ENCODE measurements at regions not wholly inside any gene's neighbourhood (a gene's known extent, or its start where the extent isn't known, plus 50 kb on each side); places are given as distances from the start of the nearest gene placed in this dataset.
"Not testable (repeated sequence)": the region's sequence is repeated elsewhere in the genome, so short reads cannot be mapped to it uniquely, and the experiment has no call there.

GRCh38 chr4:9611101-9611500 lies 166.9 kb downstream of the DEFB131A start:
- Mint-ChIP-seq H3K27ac (ENCODE audit: unreplicated experiment) (no peak overlapping the region), H3K4me3 (ENCODE audit: unreplicated experiment) (no peak overlapping the region), H3K4me1 (ENCODE audit: unreplicated experiment) (no peaks in the 10 kb centered on the region), H3K27me3 (ENCODE audit: unreplicated experiment) (no peaks in the 10 kb centered on the region), H3K9me3 (ENCODE audit: unreplicated experiment) (peaks cover 17% of the 10 kb centered on the region), H3K36me3 (ENCODE audit: unreplicated experiment) (no peaks in the 10 kb centered on the region)
- TF ChIP-seq CTCF (IDR thresholded peaks at IDR 0.05), result no peak
- DNase-seq (ENCODE audit: extremely low spot score, unreplicated experiment), result no peak

DNA sequence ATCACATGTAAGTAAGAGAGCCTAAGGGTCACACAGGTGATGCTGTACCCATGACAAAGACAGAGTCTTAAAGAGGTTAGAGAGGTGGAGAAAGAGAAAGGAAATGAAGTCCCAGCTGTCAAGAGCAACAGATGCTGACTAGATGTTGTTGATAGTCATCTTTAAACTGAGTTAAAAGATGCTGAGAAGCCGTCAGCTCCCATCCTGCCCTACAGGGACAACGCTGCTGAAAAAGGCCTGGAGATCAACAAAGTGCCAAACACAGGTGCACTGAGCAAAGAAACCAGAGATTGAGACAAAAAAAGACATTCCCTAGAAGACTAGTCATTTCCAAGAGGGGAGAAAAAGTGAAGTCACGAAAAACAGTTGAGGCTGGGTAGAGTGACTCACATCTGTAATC lies 145.0 kb upstream of the DRD5 start:
- peaks cover 19% of the 10 kb centered on the region for H3K9me3 Mint-ChIP-seq (ENCODE audit: unreplicated experiment)
- not testable (repeated sequence) for DNase-seq (ENCODE audit: extremely low spot score, unreplicated experiment); H3K4me3 Mint-ChIP-seq (ENCODE audit: unreplicated experiment); H3K27ac Mint-ChIP-seq (ENCODE audit: unreplicated experiment); H3K36me3 Mint-ChIP-seq (ENCODE audit: unreplicated experiment); H3K4me1 Mint-ChIP-seq (ENCODE audit: unreplicated experiment); H3K27me3 Mint-ChIP-seq (ENCODE audit: unreplicated experiment)

- not testable (repeated sequence) for H3K9me3 Mint-ChIP-seq (ENCODE audit: unreplicated experiment); H3K4me1 Mint-ChIP-seq (ENCODE audit: unreplicated experiment); H3K27me3 Mint-ChIP-seq (ENCODE audit: unreplicated experiment); DNase-seq (ENCODE audit: extremely low spot score, unreplicated experiment); H3K27ac Mint-ChIP-seq (ENCODE audit: unreplicated experiment); H3K36me3 Mint-ChIP-seq (ENCODE audit: unreplicated experiment); H3K4me3 Mint-ChIP-seq (ENCODE audit: unreplicated experiment)
- TF ChIP-seq CTCF (IDR thresholded peaks at IDR 0.05), result peak; percentile 42
These were observed 121.8 kb upstream of the DRD5 start for GRCh38 chr4:9659678-9660077.

DNA sequence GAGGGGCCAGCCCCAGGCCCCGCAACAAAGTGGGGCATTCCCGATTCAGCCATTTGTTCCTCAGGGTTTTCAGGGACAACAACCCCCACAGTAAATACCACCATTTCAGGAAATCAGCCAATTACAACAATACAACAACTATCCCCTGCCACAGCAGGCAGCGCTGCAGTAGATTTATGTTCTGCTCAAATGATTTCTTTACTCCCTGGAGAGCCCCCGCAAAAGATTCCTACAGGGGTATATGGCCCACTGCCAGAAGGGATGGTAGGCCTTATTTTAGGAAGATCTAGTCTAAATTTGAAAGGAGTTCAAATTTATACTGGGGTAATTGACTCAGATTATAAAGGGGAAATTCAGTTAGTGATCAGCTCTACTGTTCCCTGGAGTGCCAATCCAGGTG lies 120.5 kb upstream of the DRD5 start:
- H3K36me3 Mint-ChIP-seq (ENCODE audit: unreplicated experiment); DNase-seq (ENCODE audit: extremely low spot score, unreplicated experiment); H3K9me3 Mint-ChIP-seq (ENCODE audit: unreplicated experiment); H3K27me3 Mint-ChIP-seq (ENCODE audit: unreplicated experiment); H3K4me1 Mint-ChIP-seq (ENCODE audit: unreplicated experiment); H3K27ac Mint-ChIP-seq (ENCODE audit: unreplicated experiment); H3K4me3 Mint-ChIP-seq (ENCODE audit: unreplicated experiment): not testable (repeated sequence)

DNA sequence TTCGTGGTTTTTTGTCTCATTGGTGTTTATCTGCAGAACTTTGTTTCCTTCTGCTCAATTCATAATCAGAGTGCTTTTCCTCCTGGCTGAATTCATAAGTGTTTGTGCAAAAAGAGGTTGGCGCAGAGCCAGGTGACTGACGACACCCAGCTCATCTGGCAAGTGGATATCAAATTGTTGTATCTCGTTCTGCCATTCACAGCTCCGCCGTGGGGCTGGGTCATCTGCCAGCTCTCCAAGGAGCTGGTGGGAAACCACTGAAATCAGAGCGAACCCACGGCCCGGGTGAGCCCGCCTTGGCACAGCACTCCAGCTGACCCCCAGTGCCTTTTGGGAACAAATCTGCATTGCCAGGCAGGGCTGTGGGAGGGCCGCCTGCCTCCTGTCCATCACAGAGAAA lies 110.7 kb upstream of the DRD5 start:
- DNase-seq (ENCODE audit: extremely low spot score, unreplicated experiment); H3K9me3 Mint-ChIP-seq (ENCODE audit: unreplicated experiment); H3K27me3 Mint-ChIP-seq (ENCODE audit: unreplicated experiment); H3K4me1 Mint-ChIP-seq (ENCODE audit: unreplicated experiment); H3K4me3 Mint-ChIP-seq (ENCODE audit: unreplicated experiment); H3K36me3 Mint-ChIP-seq (ENCODE audit: unreplicated experiment); H3K27ac Mint-ChIP-seq (ENCODE audit: unreplicated experiment): not testable (repeated sequence)

- not testable (repeated sequence) for H3K4me1 Mint-ChIP-seq (ENCODE audit: unreplicated experiment); H3K9me3 Mint-ChIP-seq (ENCODE audit: unreplicated experiment); H3K27me3 Mint-ChIP-seq (ENCODE audit: unreplicated experiment); DNase-seq (ENCODE audit: extremely low spot score, unreplicated experiment); H3K27ac Mint-ChIP-seq (ENCODE audit: unreplicated experiment); H3K4me3 Mint-ChIP-seq (ENCODE audit: unreplicated experiment); H3K36me3 Mint-ChIP-seq (ENCODE audit: unreplicated experiment)
These were observed 104.1 kb upstream of the DRD5 start for GRCh38 chr4:9677357-9677756.

GRCh38 chr4:9679704-9680478 lies 101.5 kb upstream of the DRD5 start:
- Mint-ChIP-seq H3K36me3 (ENCODE audit: unreplicated experiment) (no peaks in the 10 kb centered on the region), H3K9me3 (ENCODE audit: unreplicated experiment) (peaks cover 4% of the 10 kb centered on the region), H3K4me3 (ENCODE audit: unreplicated experiment) (no peak overlapping the region), H3K27me3 (ENCODE audit: unreplicated experiment) (no peaks in the 10 kb centered on the region), H3K27ac (ENCODE audit: unreplicated experiment) (no peak overlapping the region), H3K4me1 (ENCODE audit: unreplicated experiment) (no peaks in the 10 kb centered on the region)
- no peak for DNase-seq (ENCODE audit: extremely low spot score, unreplicated experiment)
- no peak for TF ChIP-seq CTCF (IDR thresholded peaks at IDR 0.05)

DNA sequence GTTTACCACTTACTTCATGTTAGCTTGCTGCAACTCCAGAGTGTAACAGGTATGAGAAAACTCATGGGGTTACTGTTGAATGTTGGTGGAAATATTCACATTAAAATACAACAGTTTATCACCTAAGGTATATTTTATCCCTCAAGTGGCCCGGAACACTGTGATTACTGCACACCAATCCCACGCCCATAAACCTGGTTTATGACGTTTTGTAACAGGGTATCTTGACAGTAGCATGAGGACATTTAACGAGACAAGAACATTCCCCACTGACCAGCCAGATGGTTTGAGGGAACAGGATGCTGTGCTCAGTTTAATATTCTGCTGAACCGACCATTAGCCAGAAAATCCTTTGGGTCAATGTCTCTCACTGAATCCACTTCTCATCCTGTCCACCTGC lies 98.3 kb upstream of the DRD5 start:
- not testable (repeated sequence) for H3K27ac Mint-ChIP-seq (ENCODE audit: unreplicated experiment); H3K9me3 Mint-ChIP-seq (ENCODE audit: unreplicated experiment); H3K4me1 Mint-ChIP-seq (ENCODE audit: unreplicated experiment); H3K27me3 Mint-ChIP-seq (ENCODE audit: unreplicated experiment); DNase-seq (ENCODE audit: extremely low spot score, unreplicated experiment); H3K36me3 Mint-ChIP-seq (ENCODE audit: unreplicated experiment); H3K4me3 Mint-ChIP-seq (ENCODE audit: unreplicated experiment)

DNA sequence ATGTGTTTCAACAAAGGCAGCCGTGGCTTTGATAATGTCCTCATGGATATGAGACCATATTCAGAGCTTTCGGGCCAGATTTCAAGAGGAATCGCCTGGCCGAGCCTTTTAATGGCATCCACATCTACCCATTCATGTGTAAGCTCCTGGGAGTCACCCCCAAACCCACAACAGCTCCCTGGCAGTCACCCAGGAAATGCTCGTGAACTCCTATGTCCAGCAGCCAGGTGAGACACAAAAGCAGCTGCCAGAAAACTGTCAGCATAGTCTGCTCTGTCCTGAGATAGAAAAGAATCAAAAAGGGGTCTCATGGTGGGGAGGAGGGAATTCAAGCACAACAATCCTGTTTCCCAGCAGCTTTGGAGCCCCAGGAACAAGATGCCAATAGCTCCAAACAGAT lies 96.4 kb upstream of the DRD5 start:
- not testable (repeated sequence) for H3K27me3 Mint-ChIP-seq (ENCODE audit: unreplicated experiment); H3K4me3 Mint-ChIP-seq (ENCODE audit: unreplicated experiment); H3K9me3 Mint-ChIP-seq (ENCODE audit: unreplicated experiment); H3K27ac Mint-ChIP-seq (ENCODE audit: unreplicated experiment); DNase-seq (ENCODE audit: extremely low spot score, unreplicated experiment); H3K4me1 Mint-ChIP-seq (ENCODE audit: unreplicated experiment); H3K36me3 Mint-ChIP-seq (ENCODE audit: unreplicated experiment)

Data from osteocyte (in vitro differentiated cells).